Heart left ventricle (tissue), 13 donors: ENCODE measurements at regions not wholly inside any gene's neighbourhood (a gene's known extent, or its start where the extent isn't known, plus 50 kb on each side); places are given as distances from the start of the nearest gene placed in this dataset.

Experiments used
- CTCF ChIP-seq, 12 donors: fragments of 200-600 bp; sonication (generic) in 4 of 12; IDR thresholded peaks; one replicate each; pipeline versions ENCODE4 v1.5.0 to v1.8.0; 2018 to 2022; ENCODE audit warnings: antibody characterized with exemption in 12 of 12, mild to moderate bottlenecking in 5 of 12
- POLR2A ChIP-seq, 2 donors: fragments of 450-650 bp; IDR thresholded peaks; one replicate each; pipeline ENCODE4 v1.6.1; 2017; ENCODE audit warnings: antibody characterized with exemption in 2 of 2, mild to moderate bottlenecking in 2 of 2, moderate library complexity in 2 of 2
- donor health status: ischemic (EF 13 %, LVEDD 7.1; RV severe dilation, severe dysfunction).
- donor health status: DM: no; HTN: yes; CAD: no.
- donor health status: DM: no; HTN: no; CAD: no.
- donor health status: ischemic (EF 25% LVEDD 6.9; RV normal size, moderate dysfunction).
- donor health status: ischemic (EF 25% LVEDD 5.7; RV mildly dilated, moderate dysfunction).
- donor health status: ischemic (EF 35%, LVEDD 5.7; RV mildly dilated, moderate dysfunction).
- donor health status: nonischemic (EF 11% LVEDD 7.7; RV severe dilation, severe dysfunction).
- donor health status: DM: yes; HTN: yes; CAD: no.
- donor health status: PGD.
- donor health status: ischemic (EF 29% LVEDD 5.4; RV normal size, mild dysfunction).
- donor health status: nonischemic (EF 23%, LVEDD 6.1; RV moderate dilation, normal function).

- TF ChIP-seq CTCF (IDR thresholded peaks at IDR 0.05) (no peak), POLR2A (IDR thresholded peaks at IDR 0.05) (no peak)
Observed at GRCh38 chr18:7464245-7464966, 102.7 kb upstream of the PTPRM start.
